BJ (cell line): ENCODE measurements at regions not wholly inside any gene's neighbourhood (a gene's known extent, or its start where the extent isn't known, plus 50 kb on each side); places are given as distances from the start of the nearest gene placed in this dataset.

Source experiments
- CTCF ChIA-PET: fragments of 350-600 bp; formaldehyde crosslinking; extraction: SDS; loops from one replicate; lab custom pipeline; 2021; ENCODE audit warnings: antibody characterized with exemption, inconsistent platforms; lab: Yijun Ruan, JAX
- POLR2A ChIA-PET: fragments of 300-600 bp; sonication (Branson Sonifier 250); formaldehyde crosslinking; extraction: SDS; loops from one replicate; lab custom pipeline; 2021; ENCODE audit warnings: antibody characterized with exemption; lab: Charles Lee
- DNase-seq: peaks from one replicate; pipeline ENCODE4 v3.0.0-alpha.2; 2011; ENCODE audit warnings: low read depth
- H3K27me3 ChIP-seq: 2 replicates; pipeline ENCODE4 v1.6.0; 2011; ENCODE audit warnings: low read length; ENCODE audit not compliant: control insufficient read depth, insufficient read depth
- H3K36me3 ChIP-seq: 2 replicates; pipeline ENCODE4 v1.5.1; 2011; ENCODE audit warnings: low read length; ENCODE audit not compliant: control insufficient read depth, insufficient read depth
- H3K4me3 ChIP-seq: 2 replicates; pipeline ENCODE4 v1.5.1; 2011; ENCODE audit warnings: low read depth, mild to moderate bottlenecking, control low read depth, low read length
- CTCF ChIP-seq: IDR thresholded peaks from 2 replicates; pipeline ENCODE4 v1.5.1; 2011; ENCODE audit warnings: low read depth, mild to moderate bottlenecking, control low read depth, inconsistent platforms, low read length, moderate library complexity; ENCODE audit not compliant: insufficient read depth

GRCh38 chr17:5830921-5831320, 239.3 kb upstream of the WSCD1 start:
- no peaks in the 10 kb centered on the region for H3K36me3 ChIP-seq
- CTCF ChIA-PET = no interaction called here

DNA sequence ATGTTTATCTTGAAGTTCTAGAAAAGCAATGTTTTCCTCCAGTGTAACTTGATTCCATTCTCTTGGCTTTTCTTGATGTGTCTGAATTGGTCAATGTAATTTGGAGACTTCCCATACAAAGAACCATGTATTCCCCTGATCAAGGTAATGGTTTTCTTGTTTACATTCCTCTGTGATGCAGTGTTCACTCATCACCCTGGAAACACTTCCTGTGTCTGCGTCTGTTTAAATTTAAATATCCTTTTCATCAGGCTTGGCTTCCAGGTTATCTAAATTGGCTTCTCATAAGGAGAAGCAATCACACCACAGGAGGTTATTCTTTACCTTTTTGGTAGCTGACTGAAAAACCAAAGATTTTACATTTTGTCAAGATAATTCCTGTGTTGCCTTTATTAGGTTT, 237.3 kb upstream of the WSCD1 start:
- Histone ChIP-seq H3K27me3 (no peaks in the 10 kb centered on the region), H3K4me3 (no peak overlapping the region), H3K36me3 (no peaks in the 10 kb centered on the region)
- peak; percentile 22 for DNase-seq
- POLR2A ChIA-PET = no interaction called here
- CTCF ChIA-PET = no interaction called here
- no peak for TF ChIP-seq CTCF

More at GRCh38 chr17:5830921-5831320, 239.3 kb upstream of the WSCD1 start:
- DNase-seq = no peak
- TF ChIP-seq CTCF = no peak
- no peaks in the 10 kb centered on the region for H3K27me3 ChIP-seq
- H3K4me3 ChIP-seq = no peak overlapping the region
- POLR2A ChIA-PET = no interaction called here

- peak; percentile 19 for DNase-seq
- H3K36me3 ChIP-seq = no peaks in the 10 kb centered on the region
- no peaks in the 10 kb centered on the region for H3K27me3 ChIP-seq
- no peak overlapping the region for H3K4me3 ChIP-seq
- POLR2A ChIA-PET = no interaction called here
- CTCF ChIA-PET = no interaction called here
- TF ChIP-seq CTCF = no peak
Measured at GRCh38 chr17:5837055-5837491, 233.1 kb upstream of the WSCD1 start.

DNA sequence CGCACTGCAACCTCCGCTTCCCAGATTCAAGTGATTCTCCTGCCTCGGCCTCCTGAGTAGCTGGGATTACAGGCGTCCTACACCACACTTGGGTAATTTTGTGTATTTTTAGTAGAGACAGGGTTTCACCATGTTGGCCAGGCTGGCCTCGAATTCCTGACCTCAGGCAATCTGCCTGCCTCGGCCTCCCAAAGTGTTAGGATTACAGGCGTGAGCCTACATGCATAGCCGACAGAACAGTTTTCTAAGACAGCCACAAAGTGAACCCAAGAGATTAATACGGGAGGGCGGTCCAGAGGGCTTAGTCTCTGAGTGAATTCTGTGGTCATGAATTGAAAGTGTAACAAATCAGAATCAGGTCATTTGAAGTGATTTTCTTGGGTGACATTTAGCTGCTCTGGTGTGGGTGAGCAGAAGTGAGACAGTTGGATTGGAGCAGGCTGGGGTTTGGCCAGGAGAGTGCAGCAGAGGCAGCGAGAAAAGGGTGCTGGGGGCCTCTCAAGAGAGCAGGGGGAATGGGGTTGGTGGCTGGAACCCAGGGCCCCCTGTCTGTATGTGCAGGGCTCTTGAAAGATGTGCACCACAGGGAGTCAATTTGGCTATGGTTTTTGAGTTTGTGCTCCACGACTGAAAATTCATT, 231.4 kb upstream of the WSCD1 start:
- Histone ChIP-seq H3K27me3 (no peaks in the 10 kb centered on the region), H3K36me3 (no peaks in the 10 kb centered on the region), H3K4me3 (no peak overlapping the region)
- ChIA-PET CTCF (interaction anchor here (0.5 kb wide), 1 partner anchor 321 kb away, joined by 3 read pairs; no protein-coding TSS in a partner anchor), POLR2A (no interaction called here)
- no peak for DNase-seq
- no peak for TF ChIP-seq CTCF

- H3K36me3 ChIP-seq = no peaks in the 10 kb centered on the region
- no peak for DNase-seq
- no peak overlapping the region for H3K4me3 ChIP-seq
- CTCF ChIA-PET = no interaction called here
- POLR2A ChIA-PET = no interaction called here
- H3K27me3 ChIP-seq = 0 out of 2 replicates have a peak, but pooled peaks cover 1% of the 10 kb centered on the region
- no peak for TF ChIP-seq CTCF
Measured at GRCh38 chr17:5840811-5841446, 229.2 kb upstream of the WSCD1 start.
